GM23338 (cell line): ENCODE measurements at regions not wholly inside any gene's neighbourhood (a gene's known extent, or its start where the extent isn't known, plus 50 kb on each side); places are given as distances from the start of the nearest gene placed in this dataset.

Source experiments
- ATAC-seq: fragments of 200-7000 bp; cut with Tn5 transposase; 3 replicates; pipeline ENCODE4 v1.9.1; 2020
- DNase-seq: peaks from one replicate; pipeline ENCODE4 v3.0.0-alpha.2; 2015; ENCODE audit warnings: low spot score
- H2AFZ ChIP-seq: fragments of 200-600 bp; sonication (generic); 2 replicates; pipeline ENCODE4 v1.8.0; 2016; ENCODE audit warnings: antibody characterized with exemption, mild to moderate bottlenecking, moderate library complexity
- H3F3A ChIP-seq: fragments of 200-600 bp; sonication (generic); replicated peaks from 2 replicates; pipeline ENCODE4 v1.8.0; 2017; ENCODE audit warnings: antibody characterized with exemption, mixed run types, low read depth
- H3K27ac ChIP-seq: fragments of 200-600 bp; sonication (generic); 2 replicates; pipeline ENCODE4 v1.6.1; 2016; ENCODE audit warnings: low read depth
- H3K27me3 ChIP-seq: fragments of 200-600 bp; sonication (generic); 2 replicates; pipeline ENCODE4 v1.8.0; 2016; ENCODE audit warnings: mild to moderate bottlenecking, mixed run types, moderate library complexity; ENCODE audit not compliant: insufficient read depth
- H3K36me3 ChIP-seq: fragments of 200-600 bp; sonication (generic); 2 replicates; pipeline ENCODE4 v1.8.0; 2016; ENCODE audit warnings: mild to moderate bottlenecking; ENCODE audit not compliant: insufficient read depth
- H3K4me1 ChIP-seq: fragments of 200-600 bp; sonication (generic); 2 replicates; pipeline ENCODE4 v1.8.0; 2016; ENCODE audit warnings: mild to moderate bottlenecking, moderate library complexity; ENCODE audit not compliant: insufficient read depth
- H3K4me2 ChIP-seq: fragments of 200-600 bp; sonication (generic); 2 replicates; pipeline ENCODE4 v1.7.1; 2017; ENCODE audit warnings: mixed run types
- H3K4me3 ChIP-seq: fragments of 200-600 bp; sonication (generic); 2 replicates; pipeline ENCODE4 v1.6.1; 2016; ENCODE audit warnings: mixed run types
- H3K79me2 ChIP-seq: fragments of 200-600 bp; sonication (generic); replicated peaks from 2 replicates; pipeline ENCODE4 v1.8.0; 2017; ENCODE audit warnings: mild to moderate bottlenecking; ENCODE audit not compliant: insufficient read depth
- H3K9me2 ChIP-seq: fragments of 200-600 bp; sonication (generic); 2 replicates; pipeline ENCODE4 v1.8.0; 2017; ENCODE audit not compliant: insufficient read depth
- H4K20me1 ChIP-seq: fragments of 200-600 bp; sonication (generic); replicated peaks from 2 replicates; pipeline ENCODE4 v1.8.0; 2017; ENCODE audit warnings: mild to moderate bottlenecking; ENCODE audit not compliant: insufficient read depth
- H3K27ac Mint-ChIP-seq: 2 replicates; pipeline ENCODE4 v1.8.0; 2020; ENCODE audit warnings: inconsistent platforms, mild to moderate bottlenecking, moderate library complexity, mixed read lengths
- H3K27me3 Mint-ChIP-seq: 3 replicates; pipeline ENCODE4 v1.8.0; 2022; ENCODE audit warnings: low read depth, mild to moderate bottlenecking, moderate library complexity, mixed read lengths, inconsistent platforms; ENCODE audit not compliant: insufficient read depth, poor library complexity
- H3K36me3 Mint-ChIP-seq: 3 replicates; pipeline ENCODE4 v1.8.0; 2021; ENCODE audit warnings: low read depth, mild to moderate bottlenecking, inconsistent platforms, moderate library complexity, mixed read lengths
- H3K4me1 Mint-ChIP-seq: 3 replicates; pipeline ENCODE4 v1.8.0; 2020; ENCODE audit warnings: mild to moderate bottlenecking, inconsistent platforms, mixed read lengths
- H3K4me3 Mint-ChIP-seq: 3 replicates; pipeline ENCODE4 v1.8.0; 2021; ENCODE audit warnings: moderate library complexity, mild to moderate bottlenecking, inconsistent platforms, mixed read lengths
- H3K9me3 Mint-ChIP-seq: 3 replicates; pipeline ENCODE4 v1.8.0; 2020; ENCODE audit warnings: moderate library complexity, mild to moderate bottlenecking, inconsistent platforms, mixed read lengths
- CTCF ChIP-seq, 2 experiments: fragments of 200-600 bp in 1 of 2; sonication (generic) in 1 of 2; conservative IDR thresholded peaks; 2 replicates each; pipeline versions ENCODE4 v1.5.1 to v1.6.1; 2016 to 2017; ENCODE audit warnings: antibody characterized with exemption in 2 of 2, low read depth in 2 of 2, mild to moderate bottlenecking in 2 of 2, moderate library complexity in 1 of 2
- EZH2 ChIP-seq: fragments of 200-600 bp; sonication (generic); IDR thresholded peaks from one replicate; pipeline ENCODE4 v1.8.0; 2017; ENCODE audit warnings: antibody characterized with exemption, mild to moderate bottlenecking, low read depth; ENCODE audit not compliant: unreplicated experiment
- JUNB ChIP-seq: IDR thresholded peaks from one replicate; pipeline ENCODE4 v1.6.1; 2016; ENCODE audit warnings: antibody characterized with exemption; ENCODE audit not compliant: unreplicated experiment
- NANOG ChIP-seq: IDR thresholded peaks from 2 replicates; pipeline ENCODE4 v1.6.1; 2016; ENCODE audit warnings: antibody characterized with exemption, borderline replicate concordance
- POLR2AphosphoS5 ChIP-seq: IDR thresholded peaks from 2 replicates; pipeline ENCODE4 v1.6.1; 2016; ENCODE audit warnings: antibody characterized with exemption, low read depth
- STAT1 ChIP-seq: IDR thresholded peaks from one replicate; pipeline ENCODE4 v1.6.1; 2016; ENCODE audit warnings: antibody characterized with exemption; ENCODE audit not compliant: unreplicated experiment
- ZNF114 ChIP-seq: fragments of 250-450 bp; sonication (Bioruptor Pico); IDR thresholded peaks from 2 replicates; pipeline ENCODE4 v1.5.0; 2020; ENCODE audit warnings: mild to moderate bottlenecking, moderate library complexity
- ZNF331 ChIP-seq: fragments of 250-450 bp; sonication (Bioruptor Pico); IDR thresholded peaks from 2 replicates; pipeline ENCODE4 v1.5.0; 2020; ENCODE audit warnings: low read depth, mild to moderate bottlenecking, moderate library complexity
- TF ChIP-seq, protein P1 (sequence below): fragments of 250-450 bp; sonication (Bioruptor Pico); IDR thresholded peaks from 2 replicates; pipeline ENCODE4 v1.5.0; 2020; ENCODE audit warnings: mild to moderate bottlenecking, moderate library complexity

DNA sequence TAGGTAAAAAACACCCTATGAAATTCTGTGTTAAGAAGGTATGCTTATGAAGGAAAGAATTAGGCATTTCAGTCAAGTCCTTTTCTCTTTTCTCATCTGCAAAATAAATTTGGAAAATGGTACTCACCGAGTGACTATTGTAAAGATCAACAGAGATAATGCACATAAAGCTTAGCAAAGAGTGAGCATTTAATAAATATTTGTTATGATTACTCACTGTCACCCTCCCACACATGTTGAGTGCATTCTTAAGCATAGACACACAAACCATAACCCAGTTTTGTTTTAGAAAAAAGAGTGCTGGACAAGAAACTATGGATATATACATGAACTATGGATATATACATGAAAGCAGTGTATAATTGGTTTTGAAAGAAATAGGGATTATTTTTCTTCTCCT is 54.7 kb upstream of the PRLR start (continued):
- TF ChIP-seq, protein P1, sequence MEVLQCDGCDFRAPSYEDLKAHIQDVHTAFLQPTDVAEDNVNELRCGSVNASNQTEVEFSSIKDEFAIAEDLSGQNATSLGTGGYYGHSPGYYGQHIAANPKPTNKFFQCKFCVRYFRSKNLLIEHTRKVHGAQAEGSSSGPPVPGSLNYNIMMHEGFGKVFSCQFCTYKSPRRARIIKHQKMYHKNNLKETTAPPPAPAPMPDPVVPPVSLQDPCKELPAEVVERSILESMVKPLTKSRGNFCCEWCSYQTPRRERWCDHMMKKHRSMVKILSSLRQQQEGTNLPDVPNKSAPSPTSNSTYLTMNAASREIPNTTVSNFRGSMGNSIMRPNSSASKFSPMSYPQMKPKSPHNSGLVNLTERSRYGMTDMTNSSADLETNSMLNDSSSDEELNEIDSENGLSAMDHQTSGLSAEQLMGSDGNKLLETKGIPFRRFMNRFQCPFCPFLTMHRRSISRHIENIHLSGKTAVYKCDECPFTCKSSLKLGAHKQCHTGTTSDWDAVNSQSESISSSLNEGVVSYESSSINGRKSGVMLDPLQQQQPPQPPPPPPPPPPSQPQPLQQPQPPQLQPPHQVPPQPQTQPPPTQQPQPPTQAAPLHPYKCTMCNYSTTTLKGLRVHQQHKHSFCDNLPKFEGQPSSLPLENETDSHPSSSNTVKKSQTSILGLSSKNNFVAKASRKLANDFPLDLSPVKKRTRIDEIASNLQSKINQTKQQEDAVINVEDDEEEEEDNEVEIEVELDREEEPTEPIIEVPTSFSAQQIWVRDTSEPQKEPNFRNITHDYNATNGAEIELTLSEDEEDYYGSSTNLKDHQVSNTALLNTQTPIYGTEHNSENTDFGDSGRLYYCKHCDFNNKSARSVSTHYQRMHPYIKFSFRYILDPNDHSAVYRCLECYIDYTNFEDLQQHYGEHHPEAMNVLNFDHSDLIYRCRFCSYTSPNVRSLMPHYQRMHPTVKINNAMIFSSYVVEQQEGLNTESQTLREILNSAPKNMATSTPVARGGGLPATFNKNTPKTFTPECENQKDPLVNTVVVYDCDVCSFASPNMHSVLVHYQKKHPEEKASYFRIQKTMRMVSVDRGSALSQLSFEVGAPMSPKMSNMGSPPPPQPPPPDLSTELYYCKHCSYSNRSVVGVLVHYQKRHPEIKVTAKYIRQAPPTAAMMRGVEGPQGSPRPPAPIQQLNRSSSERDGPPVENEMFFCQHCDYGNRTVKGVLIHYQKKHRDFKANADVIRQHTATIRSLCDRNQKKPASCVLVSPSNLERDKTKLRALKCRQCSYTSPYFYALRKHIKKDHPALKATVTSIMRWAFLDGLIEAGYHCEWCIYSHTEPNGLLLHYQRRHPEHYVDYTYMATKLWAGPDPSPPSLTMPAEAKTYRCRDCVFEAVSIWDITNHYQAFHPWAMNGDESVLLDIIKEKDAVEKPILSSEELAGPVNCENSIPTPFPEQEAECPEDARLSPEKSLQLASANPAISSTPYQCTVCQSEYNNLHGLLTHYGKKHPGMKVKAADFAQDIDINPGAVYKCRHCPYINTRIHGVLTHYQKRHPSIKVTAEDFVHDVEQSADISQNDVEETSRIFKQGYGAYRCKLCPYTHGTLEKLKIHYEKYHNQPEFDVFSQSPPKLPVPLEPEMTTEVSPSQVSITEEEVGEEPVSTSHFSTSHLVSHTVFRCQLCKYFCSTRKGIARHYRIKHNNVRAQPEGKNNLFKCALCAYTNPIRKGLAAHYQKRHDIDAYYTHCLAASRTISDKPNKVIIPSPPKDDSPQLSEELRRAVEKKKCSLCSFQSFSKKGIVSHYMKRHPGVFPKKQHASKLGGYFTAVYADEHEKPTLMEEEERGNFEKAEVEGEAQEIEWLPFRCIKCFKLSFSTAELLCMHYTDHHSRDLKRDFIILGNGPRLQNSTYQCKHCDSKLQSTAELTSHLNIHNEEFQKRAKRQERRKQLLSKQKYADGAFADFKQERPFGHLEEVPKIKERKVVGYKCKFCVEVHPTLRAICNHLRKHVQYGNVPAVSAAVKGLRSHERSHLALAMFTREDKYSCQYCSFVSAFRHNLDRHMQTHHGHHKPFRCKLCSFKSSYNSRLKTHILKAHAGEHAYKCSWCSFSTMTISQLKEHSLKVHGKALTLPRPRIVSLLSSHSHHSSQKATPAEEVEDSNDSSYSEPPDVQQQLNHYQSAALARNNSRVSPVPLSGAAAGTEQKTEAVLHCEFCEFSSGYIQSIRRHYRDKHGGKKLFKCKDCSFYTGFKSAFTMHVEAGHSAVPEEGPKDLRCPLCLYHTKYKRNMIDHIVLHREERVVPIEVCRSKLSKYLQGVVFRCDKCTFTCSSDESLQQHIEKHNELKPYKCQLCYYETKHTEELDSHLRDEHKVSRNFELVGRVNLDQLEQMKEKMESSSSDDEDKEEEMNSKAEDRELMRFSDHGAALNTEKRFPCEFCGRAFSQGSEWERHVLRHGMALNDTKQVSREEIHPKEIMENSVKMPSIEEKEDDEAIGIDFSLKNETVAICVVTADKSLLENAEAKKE (CRISPR knock-in tag): no peak

DNA sequence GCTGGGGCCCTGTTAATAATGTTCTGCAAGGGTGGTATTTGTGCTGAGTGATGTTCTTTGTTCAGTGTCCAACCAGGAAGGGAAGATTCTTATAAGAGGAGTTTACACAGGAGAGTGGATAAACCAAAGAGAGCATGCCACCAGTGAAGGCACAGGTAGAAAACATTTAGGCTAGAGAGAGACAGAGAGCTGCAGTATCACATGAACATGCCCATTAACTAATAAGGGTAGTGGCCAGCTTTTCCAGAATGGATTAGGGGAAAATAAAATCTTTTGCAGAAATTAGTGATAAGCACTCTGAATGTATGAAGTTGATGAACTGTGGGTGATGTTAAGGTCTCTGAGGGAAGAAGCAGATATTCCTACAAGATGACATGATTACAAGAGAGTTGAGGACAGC is 54.1 kb upstream of the PRLR start:
- Mint-ChIP-seq H3K9me3 (peaks cover 41% of the 10 kb centered on the region), H3K4me1 (no peaks in the 10 kb centered on the region), H3K27me3 (peaks cover 2% of the 10 kb centered on the region), H3K4me3 (no peak overlapping the region), H3K27ac (no peak overlapping the region), H3K36me3 (peaks cover 9% of the 10 kb centered on the region; the same call in 2 of the 3 replicates)
- H3K27ac ChIP-seq: no peak overlapping the region
- peaks cover 5% of the 10 kb centered on the region; the same call in 1 of the 2 replicates for H3K36me3 ChIP-seq
- H4K20me1 ChIP-seq: no peaks in the 10 kb centered on the region
- H3K4me3 ChIP-seq: no peak overlapping the region
- H3K4me1 ChIP-seq: no peaks in the 10 kb centered on the region
- H2AFZ ChIP-seq: no peak overlapping the region
- no peak for ATAC-seq
- H3F3A ChIP-seq: no peaks in the 10 kb centered on the region
- H3K9me2 ChIP-seq: peaks cover 6% of the 10 kb centered on the region; the same call in 1 of the 2 replicates
- H3K4me2 ChIP-seq: no peak overlapping the region
- DNase-seq: no peak
- H3K79me2 ChIP-seq: no peaks in the 10 kb centered on the region
- no peaks in the 10 kb centered on the region for H3K27me3 ChIP-seq
- TF ChIP-seq STAT1 (no peak), POLR2AphosphoS5 (no peak), ZNF331 (CRISPR knock-in tag) (no peak), NANOG (no peak), JUNB (no peak), EZH2 (no peak), CTCF (conservative IDR thresholded peaks at IDR 0.05; ENCODE audit: low read depth in 2 of 2) (no peak), ZNF114 (CRISPR knock-in tag) (no peak)
- TF ChIP-seq, protein P1 (CRISPR knock-in tag): no peak
